ENCODE measurements at regions not wholly inside any gene's neighbourhood (a gene's known extent, or its start where the extent isn't known, plus 50 kb on each side); places are given as distances from the start of the nearest gene placed in this dataset.

DNA sequence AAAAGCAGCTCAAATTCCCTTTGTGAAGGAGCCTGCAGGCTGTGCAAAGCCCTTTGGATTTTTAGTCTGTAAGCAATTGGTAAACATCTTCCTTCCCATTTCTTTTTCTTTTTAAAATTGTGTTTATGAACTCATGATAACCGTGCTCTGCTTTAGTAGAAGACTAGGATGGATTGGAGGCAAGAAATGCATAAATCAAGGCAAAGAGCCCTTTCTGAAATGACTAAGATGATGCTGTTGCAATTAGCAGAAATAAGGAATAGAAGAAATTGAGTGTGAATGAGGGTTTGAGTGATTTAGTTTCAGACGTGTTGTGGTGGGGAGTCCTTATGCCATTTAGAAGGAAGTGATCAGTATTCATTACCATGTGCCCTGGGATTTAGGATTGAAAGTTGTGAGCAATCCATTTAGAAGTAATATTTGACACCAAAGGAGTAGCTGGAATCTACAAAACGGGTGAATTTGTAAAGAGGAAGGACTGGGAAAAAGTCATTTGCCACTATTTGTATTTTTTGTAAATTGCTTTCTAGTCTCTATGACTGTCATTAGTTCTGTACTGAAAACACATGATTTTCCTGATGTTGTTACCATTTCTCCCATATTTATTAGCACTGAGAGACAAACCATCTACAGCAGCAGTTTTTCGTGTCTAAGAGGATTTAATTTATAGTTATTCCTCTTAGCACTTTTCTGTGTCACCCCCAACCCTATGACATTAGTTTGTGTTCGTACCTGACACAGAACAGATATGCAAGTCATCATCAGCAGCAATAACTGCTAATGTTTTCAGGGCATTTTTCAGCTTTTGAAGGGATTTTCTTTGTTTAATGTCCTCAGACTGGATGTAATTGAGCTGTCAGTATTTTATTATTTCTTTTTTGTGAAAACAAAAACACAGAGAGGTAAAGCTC lies 265.0 kb downstream of the UTRN start:
- Histone ChIP-seq H3K4me3 (no peak overlapping the region), H3K36me3 (replicated peaks in 1 of 2; ENCODE audit: insufficient read depth in 1 of 2, low read depth in 2 of 2) (peaks cover 0 to 26% of the 10 kb centered on the region in 2 donors), H3K9me3 (no peaks in the 10 kb centered on the region), H3K27ac (no peak overlapping the region), H3K4me1 (no peaks in the 10 kb centered on the region), H3K27me3 (no peaks in the 10 kb centered on the region)
- TF ChIP-seq POLR2A (IDR thresholded peaks at IDR 0.05), result no peak
- TF ChIP-seq, protein P1, sequence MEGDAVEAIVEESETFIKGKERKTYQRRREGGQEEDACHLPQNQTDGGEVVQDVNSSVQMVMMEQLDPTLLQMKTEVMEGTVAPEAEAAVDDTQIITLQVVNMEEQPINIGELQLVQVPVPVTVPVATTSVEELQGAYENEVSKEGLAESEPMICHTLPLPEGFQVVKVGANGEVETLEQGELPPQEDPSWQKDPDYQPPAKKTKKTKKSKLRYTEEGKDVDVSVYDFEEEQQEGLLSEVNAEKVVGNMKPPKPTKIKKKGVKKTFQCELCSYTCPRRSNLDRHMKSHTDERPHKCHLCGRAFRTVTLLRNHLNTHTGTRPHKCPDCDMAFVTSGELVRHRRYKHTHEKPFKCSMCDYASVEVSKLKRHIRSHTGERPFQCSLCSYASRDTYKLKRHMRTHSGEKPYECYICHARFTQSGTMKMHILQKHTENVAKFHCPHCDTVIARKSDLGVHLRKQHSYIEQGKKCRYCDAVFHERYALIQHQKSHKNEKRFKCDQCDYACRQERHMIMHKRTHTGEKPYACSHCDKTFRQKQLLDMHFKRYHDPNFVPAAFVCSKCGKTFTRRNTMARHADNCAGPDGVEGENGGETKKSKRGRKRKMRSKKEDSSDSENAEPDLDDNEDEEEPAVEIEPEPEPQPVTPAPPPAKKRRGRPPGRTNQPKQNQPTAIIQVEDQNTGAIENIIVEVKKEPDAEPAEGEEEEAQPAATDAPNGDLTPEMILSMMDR (IDR thresholded peaks at IDR 0.05), result no peak
- DNase-seq, result no peak
- no peak for ATAC-seq
- 93 to 94% methylated on average over 5 of the region's 5 CpGs for WGBS, 2 donors
- intact Hi-C loops (cut with DNase I), result no loop called here

DNA sequence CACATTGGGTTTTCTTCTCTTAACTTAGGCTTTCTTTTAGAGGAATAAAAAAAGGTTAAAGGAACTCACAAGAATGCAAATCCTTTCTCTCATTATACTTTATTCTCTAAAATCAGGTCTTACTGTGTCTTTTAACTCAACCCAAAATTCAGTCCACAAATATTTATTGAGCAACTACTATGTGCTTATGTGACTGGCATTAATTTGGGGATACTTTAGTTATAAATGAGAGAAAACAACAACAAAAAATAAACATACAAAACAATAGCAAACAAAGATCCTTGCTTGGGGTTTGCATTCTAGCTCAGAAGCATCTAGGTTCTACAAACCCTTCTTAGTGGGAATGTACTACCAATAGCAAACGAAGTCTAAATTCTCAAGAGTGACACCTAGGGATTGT lies 266.2 kb downstream of the UTRN start:
- WGBS, 2 donors, result 87 to 100% methylated on average over 1 of the region's 1 CpG

DNA sequence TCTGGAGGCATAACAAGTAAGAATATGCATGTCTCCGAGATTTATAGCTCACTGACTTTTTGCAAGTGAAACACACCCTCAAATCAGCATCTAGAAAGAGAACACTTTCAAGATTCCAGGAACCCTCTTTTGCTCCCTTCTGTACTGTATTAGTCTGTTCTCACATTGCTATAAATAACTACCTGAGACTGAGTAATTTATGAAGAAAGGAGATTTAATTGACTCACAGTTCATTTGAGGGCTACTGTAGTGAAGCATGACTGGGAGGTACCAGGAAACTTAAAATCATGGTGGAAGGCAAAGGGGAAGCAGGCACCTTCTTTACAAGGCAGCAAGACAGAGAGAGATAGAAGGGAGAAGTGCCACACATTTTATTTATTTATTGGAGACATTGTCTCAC lies 269.9 kb downstream of the UTRN start:
- peaks cover 4% of the 10 kb centered on the region for H3K4me1 ChIP-seq
- H3K27ac ChIP-seq, result no peak overlapping the region
- 81 to 88% methylated on average over 1 of the region's 1 CpG for WGBS, 2 donors
- ATAC-seq (no peak), DNase-seq (no peak)
- TF ChIP-seq, protein P1 (IDR thresholded peaks at IDR 0.05), result no peak
- TF ChIP-seq POLR2A (IDR thresholded peaks at IDR 0.05), result no peak
- H3K9me3 ChIP-seq, result no peaks in the 10 kb centered on the region
- H3K4me3 ChIP-seq, result no peak overlapping the region
- no peaks in the 10 kb centered on the region for H3K27me3 ChIP-seq
- peaks cover 8 to 23% of the 10 kb centered on the region in 2 donors for H3K36me3 ChIP-seq (replicated peaks in 1 of 2; ENCODE audit: insufficient read depth in 1 of 2, low read depth in 2 of 2)
- intact Hi-C loops (cut with DNase I), result no loop called here

More for the DNA sequence above, 266.2 kb downstream of the UTRN start:
- Histone ChIP-seq H3K27ac (no peak overlapping the region), H3K27me3 (no peaks in the 10 kb centered on the region), H3K4me1 (no peaks in the 10 kb centered on the region), H3K9me3 (no peaks in the 10 kb centered on the region), H3K4me3 (no peak overlapping the region), H3K36me3 (replicated peaks in 1 of 2; ENCODE audit: insufficient read depth in 1 of 2, low read depth in 2 of 2) (peaks cover 6 to 30% of the 10 kb centered on the region in 2 donors)
- no peak for TF ChIP-seq POLR2A (IDR thresholded peaks at IDR 0.05)
- TF ChIP-seq, protein P1 (IDR thresholded peaks at IDR 0.05), result no peak
- intact Hi-C loops (cut with DNase I), result no loop called here
- no peak for DNase-seq
- no peak for ATAC-seq

DNA sequence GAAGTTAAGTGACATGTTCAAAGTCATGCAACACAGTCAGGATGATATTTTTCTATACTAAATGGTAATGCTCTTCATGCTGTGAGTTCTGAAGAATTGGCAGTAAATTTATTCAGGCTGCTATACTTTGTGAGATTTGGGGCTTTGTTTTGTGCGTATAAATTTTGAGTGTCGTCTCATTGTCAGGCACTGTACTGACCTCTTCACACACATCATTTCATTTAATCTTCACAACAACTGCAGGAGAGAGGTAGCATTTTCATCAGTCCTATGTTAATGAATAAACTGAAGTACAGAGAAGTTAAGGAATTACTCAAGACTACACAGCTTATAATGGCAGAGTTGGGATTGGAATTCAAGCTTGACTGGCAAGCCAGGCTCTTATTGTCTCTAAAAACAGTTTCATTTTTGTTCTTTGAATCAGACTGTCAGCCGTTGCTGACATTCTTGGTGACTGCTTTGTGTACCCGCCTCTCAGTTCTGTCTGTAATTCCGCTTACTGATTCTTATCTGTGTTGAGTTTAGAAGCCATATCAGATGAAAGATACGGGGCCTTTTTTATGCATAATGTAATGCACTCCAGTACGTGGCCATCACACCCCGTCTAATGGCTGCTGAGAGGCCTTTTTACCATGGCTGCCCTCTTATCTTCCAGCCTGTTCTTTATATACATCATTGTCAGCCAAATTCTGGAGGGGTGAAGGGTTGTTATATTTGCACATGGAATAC lies 274.9 kb downstream of the UTRN start:
- Histone ChIP-seq H3K4me3 (no peak overlapping the region), H3K4me1 (peaks cover 9% of the 10 kb centered on the region), H3K9me3 (no peaks in the 10 kb centered on the region), H3K36me3 (replicated peaks in 1 of 2; ENCODE audit: insufficient read depth in 1 of 2, low read depth in 2 of 2) (peaks cover 8 to 10% of the 10 kb centered on the region in 2 donors), H3K27ac (peak overlapping the region in 1 of 4 donors; percentile 8), H3K27me3 (no peaks in the 10 kb centered on the region)
- ATAC-seq (peak; percentile 62), DNase-seq (no peak)
- TF ChIP-seq POLR2A (IDR thresholded peaks at IDR 0.05), result no peak
- TF ChIP-seq, protein P1 (IDR thresholded peaks at IDR 0.05), result no peak
- WGBS, 2 donors, result 59 to 68% methylated on average over 8 of the region's 8 CpGs
- intact Hi-C loops (cut with DNase I), result no loop called here
